Transverse colon (tissue), 3 donors: ENCODE measurements at regions not wholly inside any gene's neighbourhood (a gene's known extent, or its start where the extent isn't known, plus 50 kb on each side); places are given as distances from the start of the nearest gene placed in this dataset.

Experiments
- CTCF ChIP-seq, 5 experiments: fragments of 200-600 bp in 3 of 5; fragments of 450-650 bp in 2 of 5; sonication (generic) in 3 of 5; IDR thresholded peaks; 1 replicate in 2 of 5; 2 replicates in 3 of 5; pipeline ENCODE4 v1.5.1; 2016 to 2017; ENCODE audit warnings: antibody characterized with exemption in 5 of 5, inconsistent platforms in 3 of 5, mild to moderate bottlenecking in 2 of 5, moderate library complexity in 1 of 5
- EP300 ChIP-seq: sonication (generic); formaldehyde crosslinking; IDR thresholded peaks from one replicate; pipeline ENCODE4 v1.6.1; 2017; ENCODE audit warnings: antibody characterized with exemption, low read depth
- POLR2A ChIP-seq: fragments of 450-650 bp; IDR thresholded peaks from one replicate; pipeline ENCODE4 v1.6.1; 2016; ENCODE audit warnings: antibody characterized with exemption, mild to moderate bottlenecking, moderate library complexity

GRCh38 chr2:41836948-41837347, 210.9 kb upstream of the PKDCC start:
- TF ChIP-seq CTCF (IDR thresholded peaks at IDR 0.05) (no peak), POLR2A (no peak), EP300 (no peak)
